Fibroblast of lung (primary cell): ENCODE measurements at regions not wholly inside any gene's neighbourhood (a gene's known extent, or its start where the extent isn't known, plus 50 kb on each side); places are given as distances from the start of the nearest gene placed in this dataset.

Source experiments
- DNase-seq, 2 donors: peaks; one replicate each; pipeline versions ENCODE4 v3.0.0 to v3.0.0-alpha.2; 2010; ENCODE audit warnings: low read depth in 2 of 2
- H2AFZ ChIP-seq: 2 replicates; pipeline ENCODE4 v1.5.1; 2012; ENCODE audit warnings: low read length, control low read depth, inconsistent platforms
- H3K27ac ChIP-seq: 2 replicates; pipeline ENCODE4 v1.5.1; 2011; ENCODE audit warnings: low read length, control low read depth; ENCODE audit not compliant: insufficient read depth
- H3K27me3 ChIP-seq: 2 replicates; pipeline ENCODE4 v1.5.1; 2011; ENCODE audit warnings: mild to moderate bottlenecking, low read length; ENCODE audit not compliant: control insufficient read depth, insufficient read depth
- H3K36me3 ChIP-seq: 2 replicates; pipeline ENCODE4 v1.5.1; 2011; ENCODE audit warnings: low read length; ENCODE audit not compliant: control insufficient read depth, insufficient read depth
- H3K4me1 ChIP-seq: 2 replicates; pipeline ENCODE4 v1.5.1; 2011; ENCODE audit warnings: low read length; ENCODE audit not compliant: control insufficient read depth, insufficient read depth; ENCODE audit errors: extremely low read depth
- H3K4me2 ChIP-seq: 2 replicates; pipeline ENCODE4 v1.5.1; 2011; ENCODE audit warnings: low read length, control low read depth; ENCODE audit not compliant: insufficient read depth; ENCODE audit errors: extremely low read depth
- H3K4me3 ChIP-seq, 4 experiments: fragments of 200-600 bp in 1 of 4; sonication (generic) in 1 of 4; replicated peaks in 1 of 4; 2 replicates each; pipeline ENCODE4 v1.5.1; 2011 to 2016; ENCODE audit warnings: low read length in 4 of 4, low read depth in 3 of 4, mild to moderate bottlenecking in 3 of 4, control low read depth in 2 of 4, inconsistent platforms in 1 of 4, mixed read lengths in 1 of 4; ENCODE audit not compliant: insufficient read depth in 1 of 4; ENCODE audit errors: control extremely low read depth in 1 of 4
- H3K79me2 ChIP-seq: 2 replicates; pipeline ENCODE4 v1.5.1; 2012; ENCODE audit warnings: mild to moderate bottlenecking, low read length, inconsistent platforms; ENCODE audit not compliant: control insufficient read depth, insufficient read depth
- H3K9ac ChIP-seq: 2 replicates; pipeline ENCODE4 v1.5.1; 2011; ENCODE audit warnings: mild to moderate bottlenecking, low read length, control low read depth; ENCODE audit not compliant: insufficient read depth
- H3K9me3 ChIP-seq: 2 replicates; pipeline ENCODE4 v1.5.1; 2012; ENCODE audit warnings: low read depth, low read length; ENCODE audit not compliant: control insufficient read depth, insufficient read depth
- H4K20me1 ChIP-seq: 2 replicates; pipeline ENCODE4 v1.5.1; 2011; ENCODE audit warnings: low read length; ENCODE audit not compliant: control insufficient read depth, insufficient read depth; ENCODE audit errors: extremely low read depth
- EZH2 ChIP-seq: IDR thresholded peaks from 2 replicates; pipeline ENCODE4 v1.5.1; 2012; ENCODE audit warnings: low read length, control low read depth, mild to moderate bottlenecking; ENCODE audit errors: missing control alignments
- TF ChIP-seq, protein P1 (sequence below), 2 donors: IDR thresholded peaks in 1 of 2; conservative IDR thresholded peaks in 1 of 2; 1 replicate in 1 of 2; 2 replicates in 1 of 2; pipeline ENCODE4 v1.5.1; 2011 to 2012; ENCODE audit warnings: low read length in 2 of 2, control low read depth in 1 of 2, inconsistent platforms in 1 of 2, low read depth in 1 of 2, mild to moderate bottlenecking in 1 of 2

DNA sequence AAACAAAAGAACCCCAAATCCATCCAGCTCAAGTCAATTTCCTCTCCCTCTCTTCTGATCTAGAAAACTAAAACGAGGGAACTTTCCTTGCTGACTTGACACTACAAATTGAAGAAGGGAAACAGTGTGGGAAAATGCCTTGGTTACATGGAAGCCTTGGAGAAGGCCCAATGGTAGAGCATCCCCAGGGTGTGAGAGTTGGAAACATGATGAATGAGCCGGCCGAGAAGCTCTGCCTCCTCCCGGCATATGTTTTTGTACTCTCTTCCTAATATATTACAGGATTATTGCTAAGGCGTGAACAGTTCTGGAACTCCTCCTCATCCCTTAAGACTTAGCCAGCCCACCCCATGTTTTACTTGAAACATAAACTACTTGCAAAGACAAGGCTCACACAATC, 618.2 kb upstream of the MGMT start:
- Histone ChIP-seq H3K79me2 (no peaks in the 10 kb centered on the region), H3K27ac (no peak overlapping the region), H3K9me3 (no peaks in the 10 kb centered on the region), H2AFZ (no peak overlapping the region), H4K20me1 (no peaks in the 10 kb centered on the region), H3K4me1 (no peaks in the 10 kb centered on the region), H3K36me3 (no peaks in the 10 kb centered on the region), H3K4me3 (no peak overlapping the region), H3K9ac (no peak overlapping the region), H3K27me3 (no peaks in the 10 kb centered on the region), H3K4me2 (no peak overlapping the region)
- no peak for DNase-seq
- no peak for TF ChIP-seq EZH2
- TF ChIP-seq, protein P1, sequence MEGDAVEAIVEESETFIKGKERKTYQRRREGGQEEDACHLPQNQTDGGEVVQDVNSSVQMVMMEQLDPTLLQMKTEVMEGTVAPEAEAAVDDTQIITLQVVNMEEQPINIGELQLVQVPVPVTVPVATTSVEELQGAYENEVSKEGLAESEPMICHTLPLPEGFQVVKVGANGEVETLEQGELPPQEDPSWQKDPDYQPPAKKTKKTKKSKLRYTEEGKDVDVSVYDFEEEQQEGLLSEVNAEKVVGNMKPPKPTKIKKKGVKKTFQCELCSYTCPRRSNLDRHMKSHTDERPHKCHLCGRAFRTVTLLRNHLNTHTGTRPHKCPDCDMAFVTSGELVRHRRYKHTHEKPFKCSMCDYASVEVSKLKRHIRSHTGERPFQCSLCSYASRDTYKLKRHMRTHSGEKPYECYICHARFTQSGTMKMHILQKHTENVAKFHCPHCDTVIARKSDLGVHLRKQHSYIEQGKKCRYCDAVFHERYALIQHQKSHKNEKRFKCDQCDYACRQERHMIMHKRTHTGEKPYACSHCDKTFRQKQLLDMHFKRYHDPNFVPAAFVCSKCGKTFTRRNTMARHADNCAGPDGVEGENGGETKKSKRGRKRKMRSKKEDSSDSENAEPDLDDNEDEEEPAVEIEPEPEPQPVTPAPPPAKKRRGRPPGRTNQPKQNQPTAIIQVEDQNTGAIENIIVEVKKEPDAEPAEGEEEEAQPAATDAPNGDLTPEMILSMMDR (conservative IDR thresholded peaks at IDR 0.05 in 1 of 2, IDR thresholded peaks at IDR 0.05 in 1 of 2; ENCODE audit: low read depth in 1 of 2, low read length in 2 of 2), result no peak

DNA sequence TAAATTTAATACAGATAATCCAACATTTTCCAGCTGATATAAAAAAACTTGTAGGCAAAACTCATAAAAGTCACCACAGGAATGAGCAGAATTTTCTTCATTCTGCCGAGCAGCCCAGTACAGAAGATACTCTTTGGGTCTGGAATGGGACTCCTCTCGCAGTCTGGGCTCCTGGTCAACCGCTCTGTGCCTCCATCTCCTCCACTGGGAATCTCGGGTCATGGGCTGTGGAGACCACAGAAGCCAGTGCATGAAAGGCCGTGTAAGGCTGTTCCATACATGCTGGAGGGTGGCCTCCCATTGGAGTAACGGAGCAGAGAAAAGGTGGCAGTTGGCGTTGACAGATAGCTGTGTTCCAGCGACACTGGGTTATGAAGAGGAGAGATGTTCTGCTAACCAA, 616.4 kb upstream of the MGMT start:
- Histone ChIP-seq H3K27ac (no peak overlapping the region), H3K4me3 (no peak overlapping the region), H3K4me2 (no peak overlapping the region), H3K4me1 (no peaks in the 10 kb centered on the region), H3K36me3 (no peaks in the 10 kb centered on the region), H4K20me1 (no peaks in the 10 kb centered on the region), H3K9me3 (no peaks in the 10 kb centered on the region), H3K27me3 (no peaks in the 10 kb centered on the region), H3K9ac (no peak overlapping the region), H2AFZ (no peak overlapping the region), H3K79me2 (no peaks in the 10 kb centered on the region)
- TF ChIP-seq EZH2, result no peak
- TF ChIP-seq, protein P1 (conservative IDR thresholded peaks at IDR 0.05 in 1 of 2, IDR thresholded peaks at IDR 0.05 in 1 of 2; ENCODE audit: low read depth in 1 of 2, low read length in 2 of 2), result no peak
- no peak for DNase-seq

GRCh38 chr10:128851281-128851680, 615.8 kb upstream of the MGMT start:
- Histone ChIP-seq H3K9ac (no peak overlapping the region), H3K9me3 (no peaks in the 10 kb centered on the region), H3K27ac (no peak overlapping the region), H3K36me3 (no peaks in the 10 kb centered on the region), H3K4me2 (no peak overlapping the region), H4K20me1 (no peaks in the 10 kb centered on the region), H3K4me3 (no peak overlapping the region), H3K27me3 (no peaks in the 10 kb centered on the region), H2AFZ (no peak overlapping the region), H3K79me2 (no peaks in the 10 kb centered on the region), H3K4me1 (no peaks in the 10 kb centered on the region)
- TF ChIP-seq EZH2, result no peak
- TF ChIP-seq, protein P1 (conservative IDR thresholded peaks at IDR 0.05 in 1 of 2, IDR thresholded peaks at IDR 0.05 in 1 of 2; ENCODE audit: low read depth in 1 of 2, low read length in 2 of 2), result no peak
- DNase-seq, result no peak
